HepG2 (cell line): ENCODE measurements at regions not wholly inside any gene's neighbourhood (a gene's known extent, or its start where the extent isn't known, plus 50 kb on each side); places are given as distances from the start of the nearest gene placed in this dataset.

Source experiments
- EZH2 ChIP-seq: conservative IDR thresholded peaks from 2 replicates; pipeline ENCODE4 v1.6.1; 2012; ENCODE audit warnings: mild to moderate bottlenecking, low read depth, low read length, moderate library complexity
- MBNL3 ChIP-seq: fragments of 250-450 bp; sonication (Bioruptor Pico); conservative IDR thresholded peaks from 2 replicates; pipeline ENCODE4 v1.8.0; 2022; ENCODE audit warnings: mild to moderate bottlenecking, inconsistent platforms
- YY1 ChIP-seq: IDR thresholded peaks from 2 replicates; pipeline ENCODE4 v1.6.1; 2011; ENCODE audit warnings: low read length, low read depth, moderate library complexity, mild to moderate bottlenecking; ENCODE audit not compliant: insufficient read depth, insufficient replicate concordance
- ZBTB1 ChIP-seq: sonication (generic); formaldehyde crosslinking; IDR thresholded peaks from 2 replicates; pipeline ENCODE4 v1.4.0; 2020; ENCODE audit warnings: missing genetic modification reagents, borderline replicate concordance
- ZFAT ChIP-seq: sonication (generic); formaldehyde crosslinking; conservative IDR thresholded peaks from 2 replicates; pipeline ENCODE4 v1.8.1; 2023; ENCODE audit warnings: missing genetic modification reagents, inconsistent platforms
- ZNF263 ChIP-seq: sonication (generic); formaldehyde crosslinking; IDR thresholded peaks from 2 replicates; pipeline ENCODE4 v1.4.0; 2020; ENCODE audit warnings: missing genetic modification reagents
- ZNF468 ChIP-seq: sonication (generic); formaldehyde crosslinking; IDR thresholded peaks from 2 replicates; pipeline ENCODE4 v1.8.0; 2022; ENCODE audit warnings: mild to moderate bottlenecking, moderate library complexity, missing genetic modification reagents
- ZNF530 ChIP-seq: sonication (generic); formaldehyde crosslinking; IDR thresholded peaks from 2 replicates; pipeline ENCODE4 v1.5.0; 2020; ENCODE audit warnings: low read depth, mild to moderate bottlenecking, missing genetic modification reagents
- TF ChIP-seq, protein P1 (sequence below): sonication (generic); formaldehyde crosslinking; IDR thresholded peaks from 2 replicates; pipeline ENCODE4 v1.5.1; 2020; ENCODE audit warnings: mild to moderate bottlenecking, missing genetic modification reagents, moderate library complexity
- TF ChIP-seq, protein P2 (sequence below): sonication (generic); formaldehyde crosslinking; IDR thresholded peaks from 2 replicates; pipeline ENCODE4 v1.9.0; 2021; ENCODE audit warnings: mild to moderate bottlenecking, missing genetic modification reagents

GRCh38 chr3:187906920-187907319 is 161.7 kb upstream of the BCL6 start:
- TF ChIP-seq ZNF468 (CRISPR knock-in tag): no peak
- TF ChIP-seq EZH2: no peak
- TF ChIP-seq, protein P1, sequence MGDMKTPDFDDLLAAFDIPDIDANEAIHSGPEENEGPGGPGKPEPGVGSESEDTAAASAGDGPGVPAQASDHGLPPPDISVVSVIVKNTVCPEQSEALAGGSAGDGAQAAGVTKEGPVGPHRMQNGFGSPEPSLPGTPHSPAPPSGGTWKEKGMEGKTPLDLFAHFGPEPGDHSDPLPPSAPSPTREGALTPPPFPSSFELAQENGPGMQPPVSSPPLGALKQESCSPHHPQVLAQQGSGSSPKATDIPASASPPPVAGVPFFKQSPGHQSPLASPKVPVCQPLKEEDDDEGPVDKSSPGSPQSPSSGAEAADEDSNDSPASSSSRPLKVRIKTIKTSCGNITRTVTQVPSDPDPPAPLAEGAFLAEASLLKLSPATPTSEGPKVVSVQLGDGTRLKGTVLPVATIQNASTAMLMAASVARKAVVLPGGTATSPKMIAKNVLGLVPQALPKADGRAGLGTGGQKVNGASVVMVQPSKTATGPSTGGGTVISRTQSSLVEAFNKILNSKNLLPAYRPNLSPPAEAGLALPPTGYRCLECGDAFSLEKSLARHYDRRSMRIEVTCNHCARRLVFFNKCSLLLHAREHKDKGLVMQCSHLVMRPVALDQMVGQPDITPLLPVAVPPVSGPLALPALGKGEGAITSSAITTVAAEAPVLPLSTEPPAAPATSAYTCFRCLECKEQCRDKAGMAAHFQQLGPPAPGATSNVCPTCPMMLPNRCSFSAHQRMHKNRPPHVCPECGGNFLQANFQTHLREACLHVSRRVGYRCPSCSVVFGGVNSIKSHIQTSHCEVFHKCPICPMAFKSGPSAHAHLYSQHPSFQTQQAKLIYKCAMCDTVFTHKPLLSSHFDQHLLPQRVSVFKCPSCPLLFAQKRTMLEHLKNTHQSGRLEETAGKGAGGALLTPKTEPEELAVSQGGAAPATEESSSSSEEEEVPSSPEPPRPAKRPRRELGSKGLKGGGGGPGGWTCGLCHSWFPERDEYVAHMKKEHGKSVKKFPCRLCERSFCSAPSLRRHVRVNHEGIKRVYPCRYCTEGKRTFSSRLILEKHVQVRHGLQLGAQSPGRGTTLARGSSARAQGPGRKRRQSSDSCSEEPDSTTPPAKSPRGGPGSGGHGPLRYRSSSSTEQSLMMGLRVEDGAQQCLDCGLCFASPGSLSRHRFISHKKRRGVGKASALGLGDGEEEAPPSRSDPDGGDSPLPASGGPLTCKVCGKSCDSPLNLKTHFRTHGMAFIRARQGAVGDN (CRISPR knock-in tag): no peak
- no peak for TF ChIP-seq ZBTB1 (CRISPR knock-in tag)
- TF ChIP-seq ZNF263: no peak
- no peak for TF ChIP-seq MBNL3 (CRISPR knock-in tag)
- TF ChIP-seq, protein P2, sequence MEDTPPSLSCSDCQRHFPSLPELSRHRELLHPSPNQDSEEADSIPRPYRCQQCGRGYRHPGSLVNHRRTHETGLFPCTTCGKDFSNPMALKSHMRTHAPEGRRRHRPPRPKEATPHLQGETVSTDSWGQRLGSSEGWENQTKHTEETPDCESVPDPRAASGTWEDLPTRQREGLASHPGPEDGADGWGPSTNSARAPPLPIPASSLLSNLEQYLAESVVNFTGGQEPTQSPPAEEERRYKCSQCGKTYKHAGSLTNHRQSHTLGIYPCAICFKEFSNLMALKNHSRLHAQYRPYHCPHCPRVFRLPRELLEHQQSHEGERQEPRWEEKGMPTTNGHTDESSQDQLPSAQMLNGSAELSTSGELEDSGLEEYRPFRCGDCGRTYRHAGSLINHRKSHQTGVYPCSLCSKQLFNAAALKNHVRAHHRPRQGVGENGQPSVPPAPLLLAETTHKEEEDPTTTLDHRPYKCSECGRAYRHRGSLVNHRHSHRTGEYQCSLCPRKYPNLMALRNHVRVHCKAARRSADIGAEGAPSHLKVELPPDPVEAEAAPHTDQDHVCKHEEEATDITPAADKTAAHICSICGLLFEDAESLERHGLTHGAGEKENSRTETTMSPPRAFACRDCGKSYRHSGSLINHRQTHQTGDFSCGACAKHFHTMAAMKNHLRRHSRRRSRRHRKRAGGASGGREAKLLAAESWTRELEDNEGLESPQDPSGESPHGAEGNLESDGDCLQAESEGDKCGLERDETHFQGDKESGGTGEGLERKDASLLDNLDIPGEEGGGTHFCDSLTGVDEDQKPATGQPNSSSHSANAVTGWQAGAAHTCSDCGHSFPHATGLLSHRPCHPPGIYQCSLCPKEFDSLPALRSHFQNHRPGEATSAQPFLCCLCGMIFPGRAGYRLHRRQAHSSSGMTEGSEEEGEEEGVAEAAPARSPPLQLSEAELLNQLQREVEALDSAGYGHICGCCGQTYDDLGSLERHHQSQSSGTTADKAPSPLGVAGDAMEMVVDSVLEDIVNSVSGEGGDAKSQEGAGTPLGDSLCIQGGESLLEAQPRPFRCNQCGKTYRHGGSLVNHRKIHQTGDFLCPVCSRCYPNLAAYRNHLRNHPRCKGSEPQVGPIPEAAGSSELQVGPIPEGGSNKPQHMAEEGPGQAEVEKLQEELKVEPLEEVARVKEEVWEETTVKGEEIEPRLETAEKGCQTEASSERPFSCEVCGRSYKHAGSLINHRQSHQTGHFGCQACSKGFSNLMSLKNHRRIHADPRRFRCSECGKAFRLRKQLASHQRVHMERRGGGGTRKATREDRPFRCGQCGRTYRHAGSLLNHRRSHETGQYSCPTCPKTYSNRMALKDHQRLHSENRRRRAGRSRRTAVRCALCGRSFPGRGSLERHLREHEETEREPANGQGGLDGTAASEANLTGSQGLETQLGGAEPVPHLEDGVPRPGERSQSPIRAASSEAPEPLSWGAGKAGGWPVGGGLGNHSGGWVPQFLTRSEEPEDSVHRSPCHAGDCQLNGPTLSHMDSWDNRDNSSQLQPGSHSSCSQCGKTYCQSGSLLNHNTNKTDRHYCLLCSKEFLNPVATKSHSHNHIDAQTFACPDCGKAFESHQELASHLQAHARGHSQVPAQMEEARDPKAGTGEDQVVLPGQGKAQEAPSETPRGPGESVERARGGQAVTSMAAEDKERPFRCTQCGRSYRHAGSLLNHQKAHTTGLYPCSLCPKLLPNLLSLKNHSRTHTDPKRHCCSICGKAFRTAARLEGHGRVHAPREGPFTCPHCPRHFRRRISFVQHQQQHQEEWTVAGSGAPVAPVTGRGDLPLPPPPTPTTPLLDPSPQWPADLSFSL (CRISPR knock-in tag): no peak
- no peak for TF ChIP-seq ZNF530 (CRISPR knock-in tag)
- no peak for TF ChIP-seq YY1
- TF ChIP-seq ZFAT (CRISPR knock-in tag): no peak
